ENCODE measurements at regions not wholly inside any gene's neighbourhood (a gene's known extent, or its start where the extent isn't known, plus 50 kb on each side); places are given as distances from the start of the nearest gene placed in this dataset.

GRCh38 chr11:128302425-128303186 is 284.8 kb downstream of the ETS1 start:
- DNase-seq (ENCODE audit: low read depth) = peak; percentile 27

DNA sequence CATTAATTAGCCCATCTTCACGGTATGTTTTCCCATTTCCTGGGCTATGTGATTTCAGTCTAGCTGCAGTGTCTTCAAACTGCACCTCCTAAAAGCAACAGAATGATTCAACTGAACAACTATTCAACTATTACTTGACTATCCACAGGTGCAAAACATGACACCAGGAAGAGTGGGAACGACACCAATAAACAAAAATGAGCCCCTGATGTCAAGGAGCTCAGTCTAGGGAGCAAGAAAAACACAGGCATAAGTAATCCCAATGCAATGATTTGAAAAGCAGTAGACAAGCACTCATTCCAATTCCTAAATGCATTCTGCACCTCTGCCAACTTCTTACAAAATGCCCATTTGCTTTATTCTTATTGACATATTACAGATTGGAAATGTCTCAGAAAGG is 285.6 kb downstream of the ETS1 start:
- no peak for DNase-seq (ENCODE audit: low read depth)

DNA sequence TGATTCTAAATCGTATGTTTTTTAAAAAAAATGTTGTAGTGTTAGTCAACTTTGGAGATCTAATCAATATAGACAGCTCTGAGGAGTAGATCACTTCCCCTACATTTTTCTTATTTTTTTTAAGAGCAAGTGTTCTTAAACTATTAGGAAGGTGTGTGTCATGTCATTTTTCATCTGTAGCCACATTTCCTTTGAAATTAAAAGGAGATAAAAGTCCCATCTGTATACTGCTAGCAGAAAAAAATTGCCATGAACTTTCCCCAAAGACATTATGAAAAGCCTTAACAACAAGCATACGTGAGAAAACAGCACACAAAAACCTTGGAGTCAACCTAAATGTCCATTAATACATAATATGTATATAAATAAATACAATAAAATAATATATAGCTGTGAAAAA is 286.6 kb downstream of the ETS1 start:
- no peak for DNase-seq (ENCODE audit: low read depth)

DNA sequence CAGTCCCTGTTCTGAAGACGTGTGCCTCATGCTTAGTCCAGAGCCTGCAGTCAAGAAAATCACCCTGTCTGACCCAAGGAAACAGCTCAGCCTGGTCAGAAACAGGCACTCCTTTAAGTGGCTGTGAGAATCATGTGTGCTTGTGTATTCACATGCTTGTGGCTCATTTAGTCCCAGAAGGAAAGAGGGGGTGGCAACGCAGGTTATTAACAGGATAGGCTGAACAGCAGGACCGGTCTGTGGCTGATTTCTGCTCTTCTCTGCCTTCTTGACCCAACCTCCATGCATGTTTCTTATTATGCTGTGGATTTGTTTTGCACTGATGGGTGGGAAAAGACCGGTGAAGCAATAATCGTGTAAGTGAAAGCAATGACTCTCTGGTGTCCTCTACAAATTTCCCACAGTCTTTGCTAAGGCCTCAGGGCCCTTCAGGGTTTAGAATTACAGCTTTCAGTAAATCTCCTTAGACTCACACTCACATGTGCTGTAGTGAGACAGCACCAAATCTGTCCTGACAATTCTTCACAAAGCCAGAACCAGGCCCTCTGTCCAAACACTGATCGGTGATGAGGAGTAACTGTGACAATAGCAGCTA is 288.1 kb downstream of the ETS1 start:
- peak; percentile 36 for DNase-seq (ENCODE audit: low read depth)

DNA sequence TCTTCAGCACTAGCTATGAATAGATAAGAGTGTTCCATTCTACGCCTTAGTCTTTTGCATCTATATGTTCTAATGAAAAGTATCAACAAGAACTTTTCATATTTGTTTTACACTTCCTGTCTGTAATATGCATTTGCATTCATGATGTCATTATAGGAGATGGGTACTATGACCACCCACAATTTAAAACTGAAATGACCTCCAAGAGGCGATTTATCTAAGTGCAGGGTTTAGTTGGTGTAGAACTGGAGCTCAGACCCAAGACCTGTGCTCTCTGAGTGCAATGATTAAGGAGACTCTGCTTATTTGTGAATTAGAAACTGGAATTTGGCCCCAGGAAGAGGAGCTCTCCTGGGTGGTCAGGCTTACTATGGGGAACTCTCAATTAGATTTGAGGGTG is 289.1 kb downstream of the ETS1 start:
- DNase-seq (ENCODE audit: low read depth) = no peak

- DNase-seq (ENCODE audit: low read depth) = no peak
Measured at GRCh38 chr11:128297805-128298204, 289.6 kb downstream of the ETS1 start.

DNA sequence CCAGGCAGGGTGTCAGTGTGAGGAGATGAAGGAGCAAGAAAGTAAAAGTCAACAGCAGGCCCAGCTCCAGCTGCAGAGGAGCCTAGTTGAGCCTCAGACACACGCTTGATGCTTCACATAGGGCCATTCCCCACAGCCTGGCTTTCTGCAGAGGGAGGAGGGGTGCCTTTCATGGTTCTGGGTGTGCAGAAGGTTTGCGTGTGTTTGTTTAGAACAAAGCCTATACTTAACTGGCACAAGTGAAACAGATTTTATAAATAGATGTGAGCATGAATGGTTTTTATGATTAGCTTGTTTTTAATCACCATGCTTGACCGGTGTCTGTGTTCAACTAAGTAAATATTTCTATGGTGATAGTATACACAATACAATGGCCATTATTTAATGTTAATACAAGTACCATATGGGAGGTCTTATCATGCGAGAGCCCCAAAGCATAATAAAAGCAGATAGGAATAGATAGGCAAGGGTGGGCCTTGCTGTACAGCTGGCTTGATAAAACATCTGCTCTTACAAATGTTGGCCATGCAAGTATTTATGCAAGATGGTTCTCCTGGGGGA is 290.2 kb downstream of the ETS1 start:
- no peak for DNase-seq (ENCODE audit: low read depth)

- no peak for DNase-seq (ENCODE audit: low read depth)
Measured at GRCh38 chr11:128294671-128295050, 292.7 kb downstream of the ETS1 start.

DNA sequence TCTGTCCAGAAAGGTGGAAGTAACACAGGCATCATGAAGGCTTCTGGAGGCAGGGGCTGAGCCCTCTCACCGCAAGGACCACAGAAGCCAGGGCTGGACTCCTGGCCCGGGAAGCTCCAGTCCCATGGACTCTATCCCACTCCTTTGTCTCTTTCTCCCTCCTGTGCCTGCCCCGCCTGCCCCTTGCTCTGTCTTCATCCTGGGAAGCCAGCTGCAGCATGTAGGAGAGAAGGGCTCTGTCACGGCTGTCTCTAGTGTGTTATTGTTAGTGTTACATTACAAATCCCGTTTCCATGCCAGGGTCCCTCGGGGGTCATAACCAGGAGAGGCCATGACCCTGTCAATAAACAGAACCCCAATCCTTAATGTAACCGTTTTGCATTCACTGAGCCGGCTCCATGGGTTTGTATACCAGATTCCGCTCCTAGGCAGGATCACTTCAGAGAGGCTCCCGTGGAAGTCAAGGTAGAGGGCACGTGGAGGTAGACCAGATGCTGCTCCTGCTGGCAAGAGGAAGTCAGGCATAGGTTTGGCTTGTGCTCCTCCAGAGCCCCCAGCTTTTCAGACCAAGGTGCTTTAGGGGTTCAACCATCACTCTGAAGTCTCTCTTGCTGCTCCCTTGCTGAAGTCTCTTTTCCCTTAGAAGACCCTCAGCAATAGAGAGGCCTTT is 293.2 kb downstream of the ETS1 start:
- no peak for DNase-seq (ENCODE audit: low read depth)

GRCh38 chr11:128291835-128292234 is 295.5 kb downstream of the ETS1 start:
- DNase-seq (ENCODE audit: low read depth) = no peak

GRCh38 chr11:128291007-128291406 is 296.4 kb downstream of the ETS1 start:
- no peak for DNase-seq (ENCODE audit: low read depth)

DNA sequence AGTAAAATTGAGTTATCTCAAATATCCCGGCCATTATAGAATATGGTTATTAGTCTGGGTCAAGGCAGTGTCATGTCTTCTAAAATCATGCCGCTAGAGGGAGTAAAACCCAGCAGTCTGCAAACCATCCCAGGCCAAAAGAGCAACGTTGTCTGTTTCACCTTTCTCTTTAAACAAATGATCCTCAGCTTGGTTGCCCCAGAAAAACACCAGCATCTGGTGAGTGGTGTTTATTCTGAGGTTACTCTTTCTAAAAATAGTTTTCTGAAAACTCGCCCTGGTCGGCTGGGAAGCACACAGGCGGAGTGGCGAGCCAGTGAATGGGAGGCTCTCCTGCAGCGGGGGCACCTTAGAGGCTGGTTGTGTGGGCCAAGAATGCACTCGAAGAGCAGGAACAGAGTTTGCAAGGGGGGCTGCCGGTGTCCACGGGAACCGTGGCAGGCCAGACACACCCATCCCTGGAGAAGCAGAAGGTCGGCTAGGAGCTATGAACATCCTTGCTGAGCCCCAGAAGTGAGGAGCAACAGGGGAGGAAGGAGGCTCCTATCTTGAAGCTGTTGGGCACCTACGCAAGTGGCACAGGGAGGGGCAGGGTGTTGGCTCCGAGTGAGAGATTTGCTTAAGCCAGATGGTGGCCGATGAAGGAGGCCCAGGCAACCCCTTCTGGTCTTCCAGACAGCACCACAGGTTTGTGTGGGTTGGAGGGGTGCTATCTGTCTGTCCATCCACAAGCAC is 297.1 kb downstream of the ETS1 start:
- DNase-seq (ENCODE audit: low read depth) = peak; percentile 81

GRCh38 chr11:128289048-128289447 is 298.3 kb downstream of the ETS1 start:
- DNase-seq (ENCODE audit: low read depth) = no peak

- DNase-seq (ENCODE audit: low read depth) = no peak
Measured at GRCh38 chr11:128288368-128288767, 299.0 kb downstream of the ETS1 start.

DNA sequence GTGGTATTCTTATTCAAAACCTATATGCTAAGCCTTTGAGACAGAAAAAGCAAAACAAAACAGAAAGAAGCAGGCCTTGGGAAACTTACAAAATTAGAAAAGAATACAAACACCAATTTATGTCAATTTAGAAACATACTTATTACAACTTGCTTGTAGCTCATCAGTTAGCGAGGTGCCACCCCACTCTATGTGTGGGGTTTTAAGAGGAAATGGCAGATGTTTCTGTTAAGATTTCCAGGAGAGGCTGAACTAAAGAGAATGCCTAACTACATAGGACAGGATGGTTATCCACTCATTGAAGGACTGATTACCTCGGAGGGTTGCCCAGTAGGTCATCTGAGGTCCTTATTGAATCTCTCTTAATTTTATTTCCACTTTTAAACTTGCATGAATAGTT is 302.0 kb downstream of the ETS1 start:
- no peak for DNase-seq (ENCODE audit: low read depth)

- no peak for DNase-seq (ENCODE audit: low read depth)
Measured at GRCh38 chr11:128284634-128285033, 302.7 kb downstream of the ETS1 start.

GRCh38 chr11:128283451-128283850 is 303.9 kb downstream of the ETS1 start:
- DNase-seq (ENCODE audit: low read depth) = peak; percentile 39

GRCh38 chr11:128282053-128282452 is 305.3 kb downstream of the ETS1 start:
- DNase-seq (ENCODE audit: low read depth) = no peak

- peak; percentile 39 for DNase-seq (ENCODE audit: low read depth)
Measured at GRCh38 chr11:128279866-128280265, 307.5 kb downstream of the ETS1 start.

GRCh38 chr11:128273736-128274135 is 313.6 kb downstream of the ETS1 start:
- no peak for DNase-seq (ENCODE audit: low read depth)

DNA sequence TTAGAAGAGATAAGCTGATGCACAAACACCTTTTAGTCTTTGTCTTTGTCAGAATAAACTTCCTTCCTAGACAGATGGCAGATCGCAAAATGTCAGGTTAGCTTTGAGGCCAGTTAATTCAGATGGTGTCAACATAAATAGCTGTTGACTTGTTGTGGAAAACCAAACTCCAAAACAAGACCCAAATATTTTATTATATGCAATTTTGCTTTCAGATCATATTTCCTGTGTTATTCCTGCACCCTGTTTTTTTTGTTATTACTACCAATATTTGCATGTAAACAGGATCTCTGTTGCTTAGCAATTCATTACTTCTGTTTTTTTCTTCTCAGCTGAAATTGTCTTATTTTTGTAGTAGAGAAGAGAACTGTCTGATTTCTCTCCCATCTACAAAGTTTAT is 316.0 kb downstream of the ETS1 start:
- no peak for DNase-seq (ENCODE audit: low read depth)

DNA sequence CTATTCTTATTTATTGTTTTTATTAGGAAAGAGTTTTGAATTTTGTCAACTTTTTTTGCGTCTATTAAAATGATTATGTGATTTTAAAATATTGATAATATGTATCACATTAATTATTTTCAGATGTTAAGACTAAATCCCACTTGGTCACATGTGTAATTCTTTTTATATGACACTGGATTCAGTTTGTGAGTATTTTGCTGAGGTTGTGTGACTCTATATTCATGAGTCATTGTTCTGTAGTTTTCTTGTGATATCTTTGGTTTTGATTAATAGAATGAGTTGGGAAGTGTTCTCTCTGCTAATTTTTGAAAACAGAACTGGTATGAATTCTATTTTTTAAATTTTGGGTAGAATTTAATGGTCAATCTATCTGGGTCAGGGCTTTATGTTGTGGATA is 317.9 kb downstream of the ETS1 start:
- no peak for DNase-seq (ENCODE audit: low read depth)
